ENCODE measurements at regions not wholly inside any gene's neighbourhood (a gene's known extent, or its start where the extent isn't known, plus 50 kb on each side); places are given as distances from the start of the nearest gene placed in this dataset.

DNA sequence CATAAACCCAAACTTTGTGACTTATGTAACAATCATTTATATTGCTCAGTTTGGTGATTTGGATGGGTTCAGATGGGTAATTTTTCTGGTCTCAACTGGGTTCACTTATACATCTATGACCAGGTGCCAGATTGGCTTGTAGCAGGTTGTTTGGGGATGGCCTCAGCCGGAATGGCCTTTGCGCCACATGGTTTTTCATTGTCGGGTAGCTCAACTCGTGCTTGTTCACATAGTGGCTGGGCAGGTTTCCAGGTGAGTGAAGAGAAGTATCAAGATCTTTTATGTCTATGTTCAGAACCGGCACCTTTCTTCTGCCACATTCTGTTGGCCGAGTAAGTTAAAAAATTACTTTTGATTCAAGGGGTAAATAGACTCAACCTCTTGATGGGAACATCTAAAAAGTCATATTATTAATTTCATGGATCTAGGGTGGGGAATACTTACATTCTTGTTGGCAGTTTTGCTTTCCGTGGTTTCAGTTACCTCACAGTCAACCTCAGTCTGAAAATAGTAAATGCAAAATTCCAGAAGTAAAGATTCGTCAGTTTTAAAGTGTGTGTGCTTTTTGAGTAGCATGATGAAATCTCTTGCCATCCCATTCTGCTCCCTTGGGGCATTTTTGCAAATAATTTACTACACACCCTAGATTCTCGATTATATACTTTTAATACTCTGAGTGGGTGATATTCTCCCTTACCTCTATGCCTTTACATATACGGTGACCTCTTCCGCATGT is 745.7 kb upstream of the CCDC54 start:
- H3K9me3 Mint-ChIP-seq = peaks cover 0 to 2% (median 0%) of the 10 kb centered on the region in 7 donors
- H3K4me1 ChIP-seq (ENCODE audit: control insufficient read depth, insufficient read depth, low read length, poor library complexity, severe bottlenecking) = no peaks in the 10 kb centered on the region
- ATAC-seq (ENCODE audit: low read depth in 2 of 2) (no peak), DNase-seq (no peak)
- H3K4me3 Mint-ChIP-seq = no peak overlapping the region
- H3K36me3 Mint-ChIP-seq = no peaks in the 10 kb centered on the region
- H3K4me1 Mint-ChIP-seq = no peaks in the 10 kb centered on the region
- peaks cover 10% of the 10 kb centered on the region for H3K27me3 Mint-ChIP-seq
- no peak overlapping the region for H3K27ac ChIP-seq (ENCODE audit: insufficient read depth, low read length, poor library complexity, severe bottlenecking)
- no peak overlapping the region for H3K4me3 ChIP-seq (ENCODE audit: low read depth, low read length)
- no peaks in the 10 kb centered on the region for H3K27me3 ChIP-seq (ENCODE audit: control insufficient read depth, insufficient read depth, low read length)
- H3K9me3 ChIP-seq (ENCODE audit: control insufficient read depth in 2 of 2, low read length in 2 of 2) = no peaks in the 10 kb centered on the region
- no peak overlapping the region for H3K27ac Mint-ChIP-seq
- H3K36me3 ChIP-seq (ENCODE audit: control insufficient read depth, insufficient read depth, low read length) = no peaks in the 10 kb centered on the region

DNA sequence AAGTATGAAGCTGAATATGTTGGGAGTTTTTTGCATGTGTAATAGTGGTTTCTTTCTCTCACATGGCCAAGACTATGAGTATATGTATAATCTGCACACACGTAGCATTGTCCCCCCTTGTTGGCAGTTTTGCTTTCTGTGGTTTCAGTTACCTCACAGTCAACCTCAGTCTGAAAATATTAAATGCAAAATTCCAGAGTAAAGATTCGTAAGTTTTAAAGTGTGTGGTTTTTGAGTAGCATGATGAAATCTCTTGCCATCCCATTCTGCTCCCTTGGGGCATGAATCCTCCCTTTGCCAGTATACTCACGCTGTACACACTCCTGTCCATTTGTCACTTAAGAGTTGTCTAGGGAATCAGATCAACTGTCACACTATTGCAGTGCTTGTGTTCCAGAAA is 742.0 kb upstream of the CCDC54 start:
- Histone ChIP-seq H3K4me1 (ENCODE audit: control insufficient read depth, insufficient read depth, low read length, poor library complexity, severe bottlenecking) (no peaks in the 10 kb centered on the region), H3K36me3 (ENCODE audit: control insufficient read depth, insufficient read depth, low read length) (no peaks in the 10 kb centered on the region), H3K27me3 (ENCODE audit: control insufficient read depth, insufficient read depth, low read length) (peaks cover 2% of the 10 kb centered on the region), H3K4me3 (ENCODE audit: low read depth, low read length) (no peak overlapping the region), H3K9me3 (ENCODE audit: control insufficient read depth in 2 of 2, low read length in 2 of 2) (no peaks in the 10 kb centered on the region), H3K27ac (ENCODE audit: insufficient read depth, low read length, poor library complexity, severe bottlenecking) (no peak overlapping the region)
- Mint-ChIP-seq H3K4me3 (no peak overlapping the region), H3K36me3 (no peaks in the 10 kb centered on the region), H3K27me3 (peaks cover 14% of the 10 kb centered on the region), H3K9me3 (peaks cover 0 to 5% (median 0%) of the 10 kb centered on the region in 7 donors), H3K27ac (no peak overlapping the region), H3K4me1 (no peaks in the 10 kb centered on the region)
- ATAC-seq (ENCODE audit: low read depth in 2 of 2) (no peak), DNase-seq (no peak)

GRCh38 chr3:106635826-106636225 is 741.4 kb upstream of the CCDC54 start:
- no peak for DNase-seq
- Mint-ChIP-seq H3K4me3 (no peak overlapping the region), H3K27me3 (peaks cover 14% of the 10 kb centered on the region), H3K9me3 (peaks cover 0 to 5% (median 0%) of the 10 kb centered on the region in 7 donors), H3K27ac (no peak overlapping the region), H3K4me1 (no peaks in the 10 kb centered on the region), H3K36me3 (no peaks in the 10 kb centered on the region)
- ATAC-seq (ENCODE audit: low read depth in 2 of 2) = no peak
- Histone ChIP-seq H3K27me3 (ENCODE audit: control insufficient read depth, insufficient read depth, low read length) (peaks cover 2% of the 10 kb centered on the region), H3K27ac (ENCODE audit: insufficient read depth, low read length, poor library complexity, severe bottlenecking) (no peak overlapping the region), H3K36me3 (ENCODE audit: control insufficient read depth, insufficient read depth, low read length) (no peaks in the 10 kb centered on the region), H3K9me3 (ENCODE audit: control insufficient read depth in 2 of 2, low read length in 2 of 2) (no peaks in the 10 kb centered on the region), H3K4me3 (ENCODE audit: low read depth, low read length) (no peak overlapping the region), H3K4me1 (ENCODE audit: control insufficient read depth, insufficient read depth, low read length, poor library complexity, severe bottlenecking) (no peaks in the 10 kb centered on the region)

DNA sequence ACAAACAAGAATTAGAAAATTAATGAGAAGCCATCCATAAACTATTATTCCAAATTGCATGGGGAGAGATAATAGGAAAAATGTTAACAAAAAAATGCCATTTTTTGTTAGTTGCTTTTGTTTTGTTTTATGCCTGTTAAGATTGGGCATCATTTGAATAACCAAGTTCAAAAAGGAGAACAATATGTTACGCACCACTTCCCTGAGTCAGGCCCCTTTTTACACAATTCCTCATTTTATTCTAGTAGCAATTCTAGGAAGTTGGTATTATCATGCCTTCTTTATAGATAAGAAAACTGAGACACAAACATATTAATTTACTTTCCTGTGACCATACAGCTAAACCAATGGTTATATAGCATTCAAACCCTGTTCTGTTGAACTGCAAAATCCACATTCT is 736.9 kb upstream of the CCDC54 start:
- Mint-ChIP-seq H3K36me3 (no peaks in the 10 kb centered on the region), H3K27me3 (peaks cover 9% of the 10 kb centered on the region), H3K4me3 (no peak overlapping the region), H3K27ac (no peak overlapping the region), H3K9me3 (peaks cover 0 to 5% (median 0%) of the 10 kb centered on the region in 7 donors), H3K4me1 (no peaks in the 10 kb centered on the region)
- H3K4me3 ChIP-seq (ENCODE audit: low read depth, low read length) = no peak overlapping the region
- H3K9me3 ChIP-seq (ENCODE audit: control insufficient read depth in 2 of 2, low read length in 2 of 2) = no peaks in the 10 kb centered on the region
- H3K27me3 ChIP-seq (ENCODE audit: control insufficient read depth, insufficient read depth, low read length) = peaks cover 2% of the 10 kb centered on the region
- H3K36me3 ChIP-seq (ENCODE audit: control insufficient read depth, insufficient read depth, low read length) = no peaks in the 10 kb centered on the region
- ATAC-seq (ENCODE audit: low read depth in 2 of 2) = no peak
- H3K27ac ChIP-seq (ENCODE audit: insufficient read depth, low read length, poor library complexity, severe bottlenecking) = no peak overlapping the region
- H3K4me1 ChIP-seq (ENCODE audit: control insufficient read depth, insufficient read depth, low read length, poor library complexity, severe bottlenecking) = no peaks in the 10 kb centered on the region
- DNase-seq = no peak

GRCh38 chr3:106642161-106642560 is 735.1 kb upstream of the CCDC54 start:
- Histone ChIP-seq H3K4me3 (ENCODE audit: low read depth, low read length) (no peak overlapping the region), H3K36me3 (ENCODE audit: control insufficient read depth, insufficient read depth, low read length) (no peaks in the 10 kb centered on the region), H3K4me1 (ENCODE audit: control insufficient read depth, insufficient read depth, low read length, poor library complexity, severe bottlenecking) (no peaks in the 10 kb centered on the region), H3K9me3 (ENCODE audit: control insufficient read depth in 2 of 2, low read length in 2 of 2) (no peaks in the 10 kb centered on the region), H3K27me3 (ENCODE audit: control insufficient read depth, insufficient read depth, low read length) (peaks cover 2% of the 10 kb centered on the region), H3K27ac (ENCODE audit: insufficient read depth, low read length, poor library complexity, severe bottlenecking) (no peak overlapping the region)
- Mint-ChIP-seq H3K9me3 (peaks cover 0 to 3% (median 0%) of the 10 kb centered on the region in 7 donors), H3K27ac (no peak overlapping the region), H3K36me3 (no peaks in the 10 kb centered on the region), H3K27me3 (peaks cover 9% of the 10 kb centered on the region), H3K4me3 (no peak overlapping the region), H3K4me1 (no peaks in the 10 kb centered on the region)
- no peak for ATAC-seq (ENCODE audit: low read depth in 2 of 2)
- no peak for DNase-seq

DNA sequence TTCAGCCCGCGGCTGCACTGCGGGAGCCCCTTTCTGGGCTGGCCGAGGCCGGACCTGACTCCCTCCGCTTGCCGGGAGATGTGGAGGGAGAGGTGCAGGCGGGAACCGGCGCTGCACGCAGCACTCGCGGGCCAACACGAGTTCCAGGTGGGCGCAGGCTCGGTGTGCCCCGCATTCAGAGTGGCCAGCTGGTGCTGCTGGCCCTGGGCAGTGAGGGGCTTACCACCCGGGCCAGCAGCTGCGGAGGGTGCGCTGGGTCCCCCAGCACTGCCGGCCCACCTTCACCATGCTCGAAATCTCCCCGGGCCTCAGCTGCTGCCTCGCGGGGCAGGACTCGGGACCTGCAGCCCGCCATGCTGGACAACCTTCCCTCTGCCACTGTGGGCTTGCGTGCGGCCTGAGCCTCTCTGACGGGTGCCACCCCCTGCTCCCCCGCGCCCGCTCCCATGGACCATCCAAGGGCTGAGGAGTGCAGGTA is 733.5 kb upstream of the CCDC54 start:
- DNase-seq (no peak), ATAC-seq (ENCODE audit: low read depth in 2 of 2) (no peak)
- no peaks in the 10 kb centered on the region for H3K4me1 Mint-ChIP-seq
- H3K27me3 Mint-ChIP-seq = peaks cover 9% of the 10 kb centered on the region
- H3K4me1 ChIP-seq (ENCODE audit: control insufficient read depth, insufficient read depth, low read length, poor library complexity, severe bottlenecking) = no peaks in the 10 kb centered on the region
- H3K4me3 ChIP-seq (ENCODE audit: low read depth, low read length) = no peak overlapping the region
- peaks cover 0 to 6% (median 0%) of the 10 kb centered on the region in 7 donors for H3K9me3 Mint-ChIP-seq
- no peaks in the 10 kb centered on the region for H3K36me3 Mint-ChIP-seq
- no peak overlapping the region for H3K4me3 Mint-ChIP-seq
- no peak overlapping the region for H3K27ac ChIP-seq (ENCODE audit: insufficient read depth, low read length, poor library complexity, severe bottlenecking)
- H3K27me3 ChIP-seq (ENCODE audit: control insufficient read depth, insufficient read depth, low read length) = no peaks in the 10 kb centered on the region
- H3K9me3 ChIP-seq (ENCODE audit: control insufficient read depth in 2 of 2, low read length in 2 of 2) = no peaks in the 10 kb centered on the region
- no peak overlapping the region for H3K27ac Mint-ChIP-seq
- no peaks in the 10 kb centered on the region for H3K36me3 ChIP-seq (ENCODE audit: control insufficient read depth, insufficient read depth, low read length)

- Histone ChIP-seq H3K4me3 (ENCODE audit: low read depth, low read length) (no peak overlapping the region), H3K27ac (ENCODE audit: insufficient read depth, low read length, poor library complexity, severe bottlenecking) (no peak overlapping the region), H3K9me3 (ENCODE audit: control insufficient read depth in 2 of 2, low read length in 2 of 2) (no peaks in the 10 kb centered on the region), H3K36me3 (ENCODE audit: control insufficient read depth, insufficient read depth, low read length) (no peaks in the 10 kb centered on the region), H3K27me3 (ENCODE audit: control insufficient read depth, insufficient read depth, low read length) (no peaks in the 10 kb centered on the region), H3K4me1 (ENCODE audit: control insufficient read depth, insufficient read depth, low read length, poor library complexity, severe bottlenecking) (no peaks in the 10 kb centered on the region)
- peaks cover 0 to 9% (median 4%) of the 10 kb centered on the region in 7 donors for H3K9me3 Mint-ChIP-seq
- DNase-seq = no peak
- ATAC-seq (ENCODE audit: low read depth in 2 of 2) = no peak
- no peak overlapping the region for H3K4me3 Mint-ChIP-seq
- H3K27ac Mint-ChIP-seq = peak overlapping the region in 1 of 3 donors; percentile 53
- H3K36me3 Mint-ChIP-seq = no peaks in the 10 kb centered on the region
- H3K4me1 Mint-ChIP-seq = no peaks in the 10 kb centered on the region
- peaks cover 4% of the 10 kb centered on the region for H3K27me3 Mint-ChIP-seq
Observed at GRCh38 chr3:106673926-106674569, 703.2 kb upstream of the CCDC54 start.

DNA sequence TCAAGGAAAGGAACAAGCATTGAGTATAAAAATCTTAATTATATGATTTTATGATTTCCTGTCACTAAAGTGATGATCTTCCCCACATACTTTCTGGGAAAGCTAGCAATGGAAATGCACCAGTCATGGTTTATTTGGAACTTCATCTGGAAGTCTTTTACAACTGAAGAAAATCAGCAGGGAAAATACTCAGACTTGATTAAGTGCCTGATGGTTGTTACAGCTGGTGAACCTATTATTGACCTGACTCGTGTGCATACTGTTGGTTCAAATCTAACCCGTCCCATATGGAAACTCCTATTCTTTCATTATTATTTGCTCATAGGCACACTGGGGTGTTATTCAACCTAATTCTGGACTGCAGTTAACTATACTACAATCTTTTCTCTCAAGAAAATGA is 701.8 kb upstream of the CCDC54 start:
- Histone ChIP-seq H3K27ac (ENCODE audit: insufficient read depth, low read length, poor library complexity, severe bottlenecking) (no peak overlapping the region), H3K36me3 (ENCODE audit: control insufficient read depth, insufficient read depth, low read length) (no peaks in the 10 kb centered on the region), H3K4me1 (ENCODE audit: control insufficient read depth, insufficient read depth, low read length, poor library complexity, severe bottlenecking) (no peaks in the 10 kb centered on the region), H3K27me3 (ENCODE audit: control insufficient read depth, insufficient read depth, low read length) (no peaks in the 10 kb centered on the region), H3K9me3 (ENCODE audit: control insufficient read depth in 2 of 2, low read length in 2 of 2) (no peaks in the 10 kb centered on the region), H3K4me3 (ENCODE audit: low read depth, low read length) (no peak overlapping the region)
- Mint-ChIP-seq H3K4me1 (no peaks in the 10 kb centered on the region), H3K9me3 (peaks cover 0 to 10% (median 4%) of the 10 kb centered on the region in 7 donors), H3K27me3 (peaks cover 4% of the 10 kb centered on the region), H3K4me3 (no peak overlapping the region), H3K27ac (no peak overlapping the region), H3K36me3 (no peaks in the 10 kb centered on the region)
- DNase-seq (no peak), ATAC-seq (ENCODE audit: low read depth in 2 of 2) (no peak)
